ENCODE measurements at regions not wholly inside any gene's neighbourhood (a gene's known extent, or its start where the extent isn't known, plus 50 kb on each side); places are given as distances from the start of the nearest gene placed in this dataset.

- TF ChIP-seq POLR2A (IDR thresholded peaks at IDR 0.05; ENCODE audit: extremely low read depth, insufficient read length) (no peak), CTCF (IDR thresholded peaks at IDR 0.05; ENCODE audit: low read depth, low read length) (no peak)
Measured at GRCh38 chr5:50564079-50564478, 102.4 kb upstream of the PARP8 start.

Data from NB4 (cell line).